Lower leg skin (tissue), 3 donors: ENCODE measurements at regions not wholly inside any gene's neighbourhood (a gene's known extent, or its start where the extent isn't known, plus 50 kb on each side); places are given as distances from the start of the nearest gene placed in this dataset.
"Not testable (repeated sequence)": the region's sequence is repeated elsewhere in the genome, so short reads cannot be mapped to it uniquely, and the experiment has no call there.

ENCODE experiments used
- CTCF ChIP-seq, 3 donors: fragments of 450-650 bp; IDR thresholded peaks; one replicate each; pipeline ENCODE4 v1.5.1; 2016; ENCODE audit warnings: antibody characterized with exemption in 3 of 3, mild to moderate bottlenecking in 3 of 3, moderate library complexity in 2 of 3
- POLR2A ChIP-seq, 2 donors: fragments of 450-650 bp; IDR thresholded peaks; one replicate each; pipeline ENCODE4 v1.6.1; 2016 to 2017; ENCODE audit warnings: antibody characterized with exemption in 2 of 2, mild to moderate bottlenecking in 1 of 2, moderate library complexity in 1 of 2

DNA sequence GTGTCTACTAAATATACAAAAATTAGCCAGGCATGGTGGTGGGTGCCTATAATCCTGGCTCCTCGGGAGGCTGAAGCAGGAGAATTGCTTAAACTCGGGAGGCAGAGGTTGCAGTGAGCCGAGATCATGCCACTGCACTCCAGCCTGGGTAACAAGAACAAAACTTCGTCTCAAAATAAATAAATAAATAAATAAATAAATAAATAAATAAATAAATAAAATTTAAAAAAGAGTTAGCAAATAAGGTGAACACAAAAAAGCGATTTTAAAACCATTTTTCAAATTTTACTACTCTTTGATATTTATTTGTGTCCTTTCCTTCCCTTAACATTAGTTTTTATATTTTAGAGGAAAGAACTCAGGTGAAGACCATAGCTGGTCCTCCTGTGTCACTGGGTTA is 453.3 kb downstream of the ZNF536 start:
- TF ChIP-seq CTCF, POLR2A (IDR thresholded peaks at IDR 0.05): not testable (repeated sequence)
